ENCODE measurements at regions not wholly inside any gene's neighbourhood (a gene's known extent, or its start where the extent isn't known, plus 50 kb on each side); places are given as distances from the start of the nearest gene placed in this dataset.

GRCh38 chr5:12384005-12384404 is 479.8 kb upstream of the CTNND2 start:
- TF ChIP-seq SUZ12 (IDR thresholded peaks at IDR 0.05; ENCODE audit: extremely low read depth, insufficient read depth, insufficient read length) (no peak), ZNF274 (IDR thresholded peaks at IDR 0.05; ENCODE audit: low read depth, low read length) (no peak)

Data from NT2/D1 (cell line).